ENCODE measurements at regions not wholly inside any gene's neighbourhood (a gene's known extent, or its start where the extent isn't known, plus 50 kb on each side); places are given as distances from the start of the nearest gene placed in this dataset.

DNA sequence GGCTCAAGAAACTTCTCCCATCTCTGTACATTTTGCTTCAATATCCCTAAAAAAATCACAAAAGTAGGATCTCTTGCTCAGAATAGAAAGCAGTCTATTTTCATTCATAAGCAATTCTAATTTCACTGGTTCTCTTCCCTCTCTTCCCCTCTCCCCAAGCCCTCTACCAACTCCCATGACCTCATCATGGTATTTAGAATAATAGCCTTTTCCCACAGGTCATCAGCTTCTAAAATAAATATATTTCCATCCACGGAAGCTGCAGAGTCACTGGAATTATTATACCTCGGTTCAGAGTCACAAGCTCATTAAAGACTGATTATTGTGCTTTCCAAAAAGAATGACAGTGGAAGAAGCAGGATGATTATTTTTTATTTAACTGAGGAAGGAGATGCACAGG lies 84.2 kb upstream of the ADRA1B start:
- H2AFZ ChIP-seq (ENCODE audit: low read depth, low read length), result no peak overlapping the region
- H3K27me3 ChIP-seq (ENCODE audit: control insufficient read depth in 2 of 2, insufficient read depth in 2 of 2, low read length in 2 of 2), result no peaks in the 10 kb centered on the region; a peak in 1 of 5 replicates
- H3K9ac ChIP-seq (ENCODE audit: insufficient read depth in 1 of 2, low read depth in 2 of 2, low read length in 2 of 2), result no peak overlapping the region
- DNase-seq (ENCODE audit: extremely low read depth in 1 of 4, low spot score in 3 of 4) (no peak), ATAC-seq (no peak), FAIRE-seq (no peak)
- no peaks in the 10 kb centered on the region for H4K20me1 ChIP-seq (replicated peaks; ENCODE audit: control insufficient read depth, insufficient read depth, low read length)
- H3K36me3 ChIP-seq (ENCODE audit: control insufficient read depth, insufficient read depth, low read length), result no peaks in the 10 kb centered on the region
- BruUV-seq (replicated peaks), result no TSS peak
- in situ Hi-C loops (cut with MboI), result no loop called here
- 0% methylated on average over 2 of the region's 2 CpGs for whole genome bisulfite sequencing (ENCODE audit: insufficient coverage, low coverage, missing lambda C conversion rate)
- intact Hi-C loops (cut with micrococcal nuclease), result no loop called here
- H3K79me2 ChIP-seq (ENCODE audit: control insufficient read depth, insufficient read depth, low read length), result no peaks in the 10 kb centered on the region
- no peaks in the 10 kb centered on the region for H3K9me1 ChIP-seq (ENCODE audit: control insufficient read depth, insufficient read depth, low read length)
- CTCF ChIA-PET (ENCODE audit: low intra/inter-chr PET ratio), result no interaction called here
- no peaks in the 10 kb centered on the region for H3K4me1 ChIP-seq (replicated peaks in 1 of 2; ENCODE audit: control insufficient read depth in 2 of 2, insufficient read depth in 2 of 2, low read length in 2 of 2)
- H3K4me3 ChIP-seq, result no peak overlapping the region
- H3K4me2 ChIP-seq (ENCODE audit: insufficient read depth, low read length), result no peak overlapping the region
- no peak overlapping the region for H3K27ac ChIP-seq (ENCODE audit: extremely low read depth, low read depth, low read length)
- POLR2A ChIA-PET, result no interaction called here
- no peaks in the 10 kb centered on the region for H3K9me3 ChIP-seq (replicated peaks; ENCODE audit: control insufficient read depth, insufficient read depth, low read depth, low read length)
- TF ChIP-seq NONO (IDR thresholded peaks at IDR 0.05; ENCODE audit: low read depth in 2 of 2, low read length in 1 of 2) (no peak), ZNF830 (CRISPR knock-in tag; IDR thresholded peaks at IDR 0.05) (no peak), USF1 (CRISPR knock-in tag; IDR thresholded peaks at IDR 0.05) (no peak), SMARCA5 (IDR thresholded peaks at IDR 0.05) (no peak), ZBTB8A (IDR thresholded peaks at IDR 0.05; ENCODE audit: partially characterized antibody) (no peak), BCL6 (CRISPR knock-in tag; IDR thresholded peaks at IDR 0.05) (no peak), CREB3 (tag; conservative IDR thresholded peaks at IDR 0.05; ENCODE audit: low read depth) (no peak), ZNF23 (CRISPR knock-in tag; IDR thresholded peaks at IDR 0.05) (no peak), JUN (IDR thresholded peaks at IDR 0.05; ENCODE audit: borderline replicate concordance, low read depth, low read length) (no peak), JUN (CRISPR knock-in tag; IDR thresholded peaks at IDR 0.05; ENCODE audit: borderline replicate concordance) (no peak), CBX8 (IDR thresholded peaks at IDR 0.05; ENCODE audit: borderline replicate concordance, extremely low read depth, low read depth, low read length, poor library complexity, severe bottlenecking) (no peak), ZBTB34 (CRISPR knock-in tag; IDR thresholded peaks at IDR 0.05) (no peak), RFX1 (IDR thresholded peaks at IDR 0.05) (no peak)
